GM23338 (cell line): ENCODE measurements at regions not wholly inside any gene's neighbourhood (a gene's known extent, or its start where the extent isn't known, plus 50 kb on each side); places are given as distances from the start of the nearest gene placed in this dataset.

Experiments used
- EZH2 ChIP-seq: fragments of 200-600 bp; sonication (generic); IDR thresholded peaks from one replicate; pipeline ENCODE4 v1.8.0; 2017; ENCODE audit warnings: antibody characterized with exemption, mild to moderate bottlenecking, low read depth; ENCODE audit not compliant: unreplicated experiment
- EZH2phosphoT487 ChIP-seq: fragments of 200-600 bp; sonication (generic); IDR thresholded peaks from one replicate; pipeline ENCODE4 v1.8.1; 2018; ENCODE audit warnings: antibody characterized with exemption; ENCODE audit not compliant: unreplicated experiment
- POLR2AphosphoS5 ChIP-seq: IDR thresholded peaks from 2 replicates; pipeline ENCODE4 v1.6.1; 2016; ENCODE audit warnings: antibody characterized with exemption, low read depth
- STAT1 ChIP-seq: IDR thresholded peaks from one replicate; pipeline ENCODE4 v1.6.1; 2016; ENCODE audit warnings: antibody characterized with exemption; ENCODE audit not compliant: unreplicated experiment
- ZNF114 ChIP-seq: fragments of 250-450 bp; sonication (Bioruptor Pico); IDR thresholded peaks from 2 replicates; pipeline ENCODE4 v1.5.0; 2020; ENCODE audit warnings: mild to moderate bottlenecking, moderate library complexity
- TF ChIP-seq, protein P1 (sequence below), 2 experiments: fragments of 200-600 bp in 1 of 2; sonication (generic) in 1 of 2; conservative IDR thresholded peaks; 2 replicates each; pipeline versions ENCODE4 v1.5.1 to v1.6.1; 2016 to 2017; ENCODE audit warnings: antibody characterized with exemption in 2 of 2, low read depth in 2 of 2, mild to moderate bottlenecking in 2 of 2, moderate library complexity in 1 of 2
- TF ChIP-seq, protein P2 (sequence below): IDR thresholded peaks from one replicate; pipeline ENCODE4 v1.6.1; 2018; ENCODE audit warnings: antibody characterized with exemption; ENCODE audit not compliant: unreplicated experiment

DNA sequence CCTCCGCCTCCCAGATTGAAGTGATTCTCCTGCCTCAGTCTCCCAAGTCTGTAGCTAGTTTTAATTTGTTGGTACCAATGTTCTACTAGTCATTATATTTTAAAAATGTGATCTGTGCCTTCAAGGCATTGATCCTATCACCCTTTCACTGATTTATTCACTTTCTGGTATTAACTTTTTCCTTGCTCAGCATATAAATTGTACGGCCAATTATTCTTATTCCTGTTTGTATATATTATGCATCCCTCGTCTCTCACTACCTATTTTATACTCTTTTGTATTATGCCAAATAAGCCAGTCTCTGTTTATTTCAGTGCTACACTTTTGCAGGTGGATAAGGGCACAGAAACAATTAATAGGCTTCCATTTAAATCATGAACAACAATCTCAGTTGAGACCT lies 620.2 kb upstream of the BCHE start:
- TF ChIP-seq, protein P1, sequence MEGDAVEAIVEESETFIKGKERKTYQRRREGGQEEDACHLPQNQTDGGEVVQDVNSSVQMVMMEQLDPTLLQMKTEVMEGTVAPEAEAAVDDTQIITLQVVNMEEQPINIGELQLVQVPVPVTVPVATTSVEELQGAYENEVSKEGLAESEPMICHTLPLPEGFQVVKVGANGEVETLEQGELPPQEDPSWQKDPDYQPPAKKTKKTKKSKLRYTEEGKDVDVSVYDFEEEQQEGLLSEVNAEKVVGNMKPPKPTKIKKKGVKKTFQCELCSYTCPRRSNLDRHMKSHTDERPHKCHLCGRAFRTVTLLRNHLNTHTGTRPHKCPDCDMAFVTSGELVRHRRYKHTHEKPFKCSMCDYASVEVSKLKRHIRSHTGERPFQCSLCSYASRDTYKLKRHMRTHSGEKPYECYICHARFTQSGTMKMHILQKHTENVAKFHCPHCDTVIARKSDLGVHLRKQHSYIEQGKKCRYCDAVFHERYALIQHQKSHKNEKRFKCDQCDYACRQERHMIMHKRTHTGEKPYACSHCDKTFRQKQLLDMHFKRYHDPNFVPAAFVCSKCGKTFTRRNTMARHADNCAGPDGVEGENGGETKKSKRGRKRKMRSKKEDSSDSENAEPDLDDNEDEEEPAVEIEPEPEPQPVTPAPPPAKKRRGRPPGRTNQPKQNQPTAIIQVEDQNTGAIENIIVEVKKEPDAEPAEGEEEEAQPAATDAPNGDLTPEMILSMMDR (conservative IDR thresholded peaks at IDR 0.05; ENCODE audit: low read depth in 2 of 2), result no peak
- TF ChIP-seq, protein P2, sequence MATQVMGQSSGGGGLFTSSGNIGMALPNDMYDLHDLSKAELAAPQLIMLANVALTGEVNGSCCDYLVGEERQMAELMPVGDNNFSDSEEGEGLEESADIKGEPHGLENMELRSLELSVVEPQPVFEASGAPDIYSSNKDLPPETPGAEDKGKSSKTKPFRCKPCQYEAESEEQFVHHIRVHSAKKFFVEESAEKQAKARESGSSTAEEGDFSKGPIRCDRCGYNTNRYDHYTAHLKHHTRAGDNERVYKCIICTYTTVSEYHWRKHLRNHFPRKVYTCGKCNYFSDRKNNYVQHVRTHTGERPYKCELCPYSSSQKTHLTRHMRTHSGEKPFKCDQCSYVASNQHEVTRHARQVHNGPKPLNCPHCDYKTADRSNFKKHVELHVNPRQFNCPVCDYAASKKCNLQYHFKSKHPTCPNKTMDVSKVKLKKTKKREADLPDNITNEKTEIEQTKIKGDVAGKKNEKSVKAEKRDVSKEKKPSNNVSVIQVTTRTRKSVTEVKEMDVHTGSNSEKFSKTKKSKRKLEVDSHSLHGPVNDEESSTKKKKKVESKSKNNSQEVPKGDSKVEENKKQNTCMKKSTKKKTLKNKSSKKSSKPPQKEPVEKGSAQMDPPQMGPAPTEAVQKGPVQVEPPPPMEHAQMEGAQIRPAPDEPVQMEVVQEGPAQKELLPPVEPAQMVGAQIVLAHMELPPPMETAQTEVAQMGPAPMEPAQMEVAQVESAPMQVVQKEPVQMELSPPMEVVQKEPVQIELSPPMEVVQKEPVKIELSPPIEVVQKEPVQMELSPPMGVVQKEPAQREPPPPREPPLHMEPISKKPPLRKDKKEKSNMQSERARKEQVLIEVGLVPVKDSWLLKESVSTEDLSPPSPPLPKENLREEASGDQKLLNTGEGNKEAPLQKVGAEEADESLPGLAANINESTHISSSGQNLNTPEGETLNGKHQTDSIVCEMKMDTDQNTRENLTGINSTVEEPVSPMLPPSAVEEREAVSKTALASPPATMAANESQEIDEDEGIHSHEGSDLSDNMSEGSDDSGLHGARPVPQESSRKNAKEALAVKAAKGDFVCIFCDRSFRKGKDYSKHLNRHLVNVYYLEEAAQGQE, result no peak
- TF ChIP-seq EZH2, result no peak
- TF ChIP-seq STAT1, result no peak
- no peak for TF ChIP-seq POLR2AphosphoS5
- TF ChIP-seq EZH2phosphoT487, result no peak
- no peak for TF ChIP-seq ZNF114 (CRISPR knock-in tag)
